SHP77 treated with DMSO at 0.1 percent for 48 hours (cell line): ENCODE measurements at regions not wholly inside any gene's neighbourhood (a gene's known extent, or its start where the extent isn't known, plus 50 kb on each side); places are given as distances from the start of the nearest gene placed in this dataset.
"Not testable (repeated sequence)": the region's sequence is repeated elsewhere in the genome, so short reads cannot be mapped to it uniquely, and the experiment has no call there.

ENCODE experiments used
- DNase-seq: peaks from one replicate; lab custom pipeline; 2025; lab: John Stamatoyannopoulos, UW

DNA sequence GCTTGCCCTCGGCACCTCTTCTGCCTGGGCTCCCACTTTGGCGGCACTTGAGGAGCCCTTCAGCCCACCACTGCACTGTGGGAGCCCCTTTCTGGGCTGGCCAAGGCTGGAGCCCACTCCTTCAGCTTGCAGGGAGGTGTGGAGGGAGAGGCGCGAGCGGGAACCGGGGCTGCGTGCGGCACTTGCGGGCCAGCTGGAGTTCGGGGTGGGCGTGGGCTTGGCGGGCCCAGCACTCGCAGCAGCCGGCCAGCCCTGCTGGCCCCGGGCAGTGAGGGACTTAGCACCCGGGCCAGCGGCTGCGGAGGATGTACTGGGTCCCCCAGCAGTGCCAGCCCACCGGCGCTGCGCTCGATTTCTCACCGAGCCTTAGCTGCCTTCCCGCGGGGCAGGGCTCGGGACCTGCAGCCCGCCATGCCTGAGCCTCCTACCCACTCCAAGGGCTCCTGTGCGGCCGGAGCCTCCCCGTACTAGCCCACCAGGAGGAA, 699.1 kb downstream of the C12orf50 start:
- not testable (repeated sequence) for DNase-seq

DNA sequence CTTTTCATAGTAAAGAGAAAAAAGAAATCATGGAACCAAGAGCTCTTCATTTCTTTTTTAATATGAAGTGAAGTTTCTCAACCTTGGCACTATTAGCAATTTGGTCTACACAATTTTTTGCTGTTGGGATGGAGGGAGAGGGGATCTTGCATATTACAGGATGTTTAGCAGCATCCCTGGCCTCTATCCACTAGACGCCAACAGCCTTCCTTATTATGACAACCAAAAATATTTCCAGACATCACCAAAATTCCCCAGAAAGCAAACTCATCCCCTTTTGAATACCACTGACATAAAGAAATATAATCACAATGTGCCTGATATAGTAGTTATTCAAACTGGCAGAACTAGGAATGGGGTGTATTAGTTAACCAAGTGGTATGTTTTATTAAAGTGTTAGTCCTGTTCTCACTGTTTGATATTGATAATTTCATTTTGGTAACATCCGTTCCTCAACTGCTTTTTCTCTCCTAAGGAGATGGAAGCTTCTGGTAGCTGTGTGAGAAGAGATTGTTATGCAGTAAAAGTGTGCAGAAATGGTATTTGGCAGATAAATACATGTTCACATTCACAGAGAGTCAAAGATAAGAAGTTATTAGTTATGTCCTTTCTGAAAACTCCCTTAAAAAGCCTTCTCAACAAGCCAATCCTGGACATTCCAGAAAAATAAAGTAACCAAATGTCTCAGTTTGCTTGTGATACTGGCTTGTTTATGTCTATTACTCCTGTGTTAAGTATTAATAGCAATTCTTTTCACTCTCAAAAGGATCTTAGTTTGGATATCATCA, 699.9 kb downstream of the C12orf50 start:
- no peak for DNase-seq

DNA sequence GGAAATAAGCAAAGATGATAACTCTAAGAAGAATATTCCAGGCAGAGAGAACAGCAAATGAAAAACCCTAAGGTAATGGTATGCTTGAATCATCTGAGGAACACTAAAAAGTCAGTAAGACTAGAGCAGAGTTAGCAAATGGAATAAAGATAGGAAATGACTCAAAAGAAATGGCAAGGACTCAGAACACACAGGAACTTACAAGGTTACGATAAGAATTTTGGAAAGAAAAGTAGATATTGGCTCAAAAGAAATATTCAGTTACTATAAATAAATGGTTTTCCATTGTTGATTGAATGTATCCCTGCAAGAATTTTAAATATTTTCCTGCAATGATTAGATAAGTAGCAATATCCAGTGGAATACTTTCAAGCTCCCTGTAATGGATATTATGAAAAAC, 705.8 kb downstream of the C12orf50 start:
- no peak for DNase-seq

DNA sequence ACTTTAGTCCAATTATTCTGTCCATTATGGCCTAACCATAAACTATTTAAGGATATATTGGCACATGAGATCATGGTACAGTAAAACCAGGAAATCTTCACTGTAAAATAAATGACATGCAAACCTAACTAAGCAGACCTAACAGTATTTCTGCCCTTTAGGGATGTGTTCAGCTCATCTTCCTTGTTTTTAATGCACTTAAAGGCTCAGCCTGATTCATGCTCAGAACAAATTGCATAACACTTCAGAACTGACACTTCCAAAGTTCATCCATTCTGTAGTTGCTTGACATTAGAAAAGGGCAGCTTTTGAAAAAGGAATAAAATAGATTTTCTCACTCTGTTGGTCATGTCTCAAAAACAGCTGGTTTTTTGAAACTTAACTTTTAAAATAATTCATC, 708.5 kb downstream of the C12orf50 start:
- no peak for DNase-seq

DNA sequence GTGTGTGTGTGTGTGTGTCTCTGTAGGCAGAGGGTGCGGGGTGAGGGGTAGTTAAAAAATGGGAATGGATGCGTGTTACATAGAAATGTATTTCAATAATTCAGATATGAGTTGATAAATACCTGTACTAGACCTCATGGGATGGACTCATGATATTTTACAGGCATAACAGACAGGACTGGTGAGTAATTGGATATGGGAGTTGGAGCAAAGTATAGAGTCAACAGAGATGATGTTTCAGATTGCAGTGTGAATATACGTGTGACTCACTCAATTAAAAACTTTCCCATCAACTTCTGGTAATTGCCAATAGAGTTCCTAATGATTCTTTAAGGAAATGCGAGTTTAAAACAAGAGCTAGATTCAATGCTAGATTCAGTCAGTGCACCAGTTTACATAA, 711.9 kb downstream of the C12orf50 start:
- no peak for DNase-seq

DNA sequence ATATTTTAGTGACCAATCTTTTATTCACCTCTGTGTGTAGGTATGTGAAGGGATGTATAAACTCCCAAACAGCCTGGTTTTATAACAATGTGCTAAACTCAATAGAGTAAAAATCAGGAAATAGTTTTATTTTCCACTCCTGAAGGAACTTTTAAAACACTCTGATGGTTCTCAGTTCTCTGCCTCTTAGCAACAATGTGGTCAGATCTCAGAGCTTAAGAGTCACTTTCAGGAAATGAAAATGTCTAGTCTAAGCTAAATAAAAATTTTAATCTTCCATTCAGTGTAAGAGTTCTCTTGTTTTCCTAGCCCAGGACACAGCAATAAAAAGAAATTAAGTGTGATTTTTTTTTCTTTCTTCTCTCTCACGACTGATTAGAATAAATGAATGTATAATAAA, 718.0 kb downstream of the C12orf50 start:
- no peak for DNase-seq

GRCh38 chr12:87310126-87310525, 719.1 kb downstream of the C12orf50 start:
- no peak for DNase-seq

- DNase-seq, result no peak
Observed at GRCh38 chr12:87305481-87305880, 723.7 kb downstream of the C12orf50 start.

- no peak for DNase-seq
Observed at GRCh38 chr12:87304406-87304805, 724.8 kb downstream of the C12orf50 start.

- no peak for DNase-seq
Observed at GRCh38 chr12:87303396-87304012, 725.7 kb downstream of the C12orf50 start.

DNA sequence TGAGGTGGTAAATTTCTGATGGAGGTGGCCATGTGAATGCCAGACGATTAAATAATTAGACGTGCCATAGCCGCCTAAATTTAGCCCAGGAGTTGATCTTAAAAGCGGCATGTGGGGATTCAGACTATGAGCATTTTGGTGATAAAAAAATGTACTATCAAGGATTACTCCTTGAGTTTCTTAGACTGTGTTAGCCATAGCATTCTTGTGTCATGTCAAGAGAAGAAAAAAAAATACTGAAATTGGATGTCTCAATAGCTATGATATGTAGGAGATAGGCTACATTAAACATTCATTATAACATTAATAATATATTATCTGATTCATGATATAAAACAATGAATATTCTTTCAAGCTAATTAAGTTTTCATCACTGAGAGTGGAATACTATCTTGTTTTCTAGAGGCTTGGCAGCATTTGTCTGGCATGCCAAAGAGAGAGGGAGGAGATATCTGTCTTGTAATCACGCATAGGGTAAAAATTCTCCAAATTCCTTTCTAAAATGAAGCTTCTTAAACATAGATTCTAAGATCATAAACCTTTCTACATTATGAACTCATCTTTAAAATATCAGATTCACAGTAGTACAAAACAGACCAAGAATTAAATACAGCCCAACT, 727.0 kb downstream of the C12orf50 start:
- DNase-seq, result no peak

DNA sequence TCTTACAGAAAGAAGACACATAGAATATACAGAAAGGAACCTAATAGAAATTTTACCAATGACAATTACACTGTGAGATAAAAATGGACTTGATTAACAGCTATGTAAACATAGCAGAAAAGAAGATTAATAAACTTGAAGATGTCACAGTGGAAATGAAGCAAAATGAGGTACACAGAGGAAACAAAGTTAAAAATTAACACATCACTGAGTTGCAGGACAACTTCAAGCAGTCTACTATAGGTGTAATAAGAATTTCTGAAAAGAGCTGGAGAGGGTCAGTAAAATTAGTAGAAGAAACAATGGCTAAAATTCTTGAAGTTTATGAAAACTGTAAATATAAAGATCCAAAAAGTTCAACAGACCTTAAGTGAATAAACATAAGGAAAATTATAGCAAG, 738.7 kb downstream of the C12orf50 start:
- DNase-seq, result no peak

DNA sequence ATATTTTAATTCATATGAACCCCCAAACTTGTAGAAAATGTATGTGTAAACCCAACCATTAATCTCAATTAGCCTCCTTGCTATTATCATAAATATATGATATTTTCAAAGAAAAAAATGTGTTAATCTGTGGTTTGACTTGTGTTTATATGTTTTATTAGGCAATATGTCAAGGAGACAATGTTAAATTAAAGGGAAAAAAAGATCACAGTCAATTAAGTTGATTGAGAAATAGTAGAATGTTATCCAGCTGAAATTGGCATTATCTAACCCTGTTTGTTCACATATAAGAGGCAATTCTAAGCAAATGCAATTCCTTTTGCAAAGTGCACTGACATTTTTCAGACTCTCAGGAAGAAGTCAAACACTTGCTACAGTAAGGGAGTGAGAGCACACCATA, 745.3 kb downstream of the C12orf50 start:
- DNase-seq, result no peak

- no peak for DNase-seq
Observed at GRCh38 chr12:87283111-87283510, 746.1 kb downstream of the C12orf50 start.

DNA sequence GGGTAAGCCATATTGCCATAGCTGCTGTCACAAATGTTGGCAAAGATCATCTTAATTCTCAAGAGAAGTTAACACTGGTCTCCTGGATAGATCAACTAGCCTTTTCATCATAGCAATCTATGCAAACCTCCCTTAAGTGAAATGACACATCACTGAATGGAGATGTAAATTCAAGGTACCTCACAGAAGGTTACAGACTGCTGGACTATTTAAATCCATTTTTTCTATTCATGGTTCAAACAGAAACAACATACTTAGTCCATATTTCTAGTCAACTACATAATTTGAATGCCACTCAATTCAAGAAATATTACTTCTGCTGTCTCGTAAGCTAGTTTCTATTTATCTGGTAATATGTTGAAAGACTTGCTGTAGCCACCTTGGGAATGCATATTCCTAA, 748.3 kb downstream of the C12orf50 start:
- DNase-seq, result no peak

DNA sequence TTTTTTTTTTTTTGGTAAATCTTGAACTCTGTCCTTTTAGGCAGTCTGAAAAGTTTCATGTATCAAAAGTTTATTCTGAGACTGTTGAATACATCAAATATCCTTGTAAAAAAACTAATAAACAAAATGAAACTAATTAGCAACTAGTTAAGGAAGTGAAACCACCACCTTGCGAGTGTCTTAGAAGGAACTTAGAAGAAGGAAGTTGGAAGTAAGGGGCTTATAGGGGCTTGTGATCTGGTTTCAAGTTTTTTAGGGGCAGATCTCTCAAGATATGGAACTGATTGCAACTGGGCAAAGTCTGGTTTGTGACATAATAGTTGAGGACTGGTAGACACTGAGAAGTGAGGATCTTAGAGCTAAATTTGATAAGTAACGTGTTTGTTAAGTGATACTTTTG, 748.8 kb downstream of the C12orf50 start:
- no peak for DNase-seq

- DNase-seq, result no peak
Observed at GRCh38 chr12:87274594-87275245, 754.5 kb downstream of the C12orf50 start.

- no peak for DNase-seq
Observed at GRCh38 chr12:87272851-87273250, 756.4 kb downstream of the C12orf50 start.

DNA sequence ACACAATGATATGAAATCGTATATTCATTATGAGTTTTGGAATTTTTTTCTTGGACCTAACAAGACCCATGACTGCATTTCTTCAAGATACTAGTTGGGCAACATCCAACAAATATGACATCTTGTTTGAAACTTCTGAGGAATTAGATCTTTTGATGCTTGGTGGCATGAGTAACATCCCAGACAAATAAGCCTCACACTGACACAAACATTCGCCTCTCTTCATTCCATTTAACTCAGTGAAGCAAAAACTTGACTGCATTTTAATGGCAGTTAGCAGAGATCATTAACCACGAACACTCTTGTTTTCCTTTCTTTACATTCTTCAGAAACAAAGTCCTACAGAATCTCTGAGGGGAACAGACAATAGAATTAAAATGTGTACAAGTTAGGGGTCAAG, 758.3 kb downstream of the C12orf50 start:
- DNase-seq, result no peak

GRCh38 chr12:87266305-87266704, 762.9 kb downstream of the C12orf50 start:
- DNase-seq, result no peak

GRCh38 chr12:87259391-87259790, 769.8 kb downstream of the C12orf50 start:
- DNase-seq, result no peak

- no peak for DNase-seq
Observed at GRCh38 chr12:87254381-87255030, 774.7 kb downstream of the C12orf50 start.
